WTC11 (cell line): ENCODE measurements at regions not wholly inside any gene's neighbourhood (a gene's known extent, or its start where the extent isn't known, plus 50 kb on each side); places are given as distances from the start of the nearest gene placed in this dataset.

Experiments used
- ATAC-seq: fragments of 200-7000 bp; cut with Tn5 transposase; 2 replicates; pipeline ENCODE4 v1.10.0; 2021; ENCODE audit warnings: mild to moderate bottlenecking, moderate library complexity
- CTCF ChIA-PET: fragments of 300-600 bp; sonication (Branson Sonifier 250); formaldehyde crosslinking; loops from one replicate; lab custom pipeline; 2021; ENCODE audit warnings: antibody characterized with exemption; lab: Charles Lee
- POLR2A ChIA-PET: fragments of 350-600 bp; sonication (Branson Sonifier 250); formaldehyde crosslinking; loops from one replicate; lab custom pipeline; 2021; ENCODE audit warnings: antibody characterized with exemption; lab: Charles Lee
- DNase-seq: peaks from one replicate; pipeline ENCODE4 v3.0.0; 2021; ENCODE audit warnings: low spot score
- H3K27ac Mint-ChIP-seq: 2 replicates; pipeline ENCODE4 v1.8.0; 2021; ENCODE audit warnings: mixed read lengths
- H3K27me3 Mint-ChIP-seq: 2 replicates; pipeline ENCODE4 v1.8.0; 2021; ENCODE audit warnings: low read depth, mild to moderate bottlenecking, moderate library complexity, mixed read lengths
- H3K36me3 Mint-ChIP-seq: 2 replicates; pipeline ENCODE4 v1.8.0; 2021; ENCODE audit warnings: mixed read lengths
- H3K4me1 Mint-ChIP-seq: 2 replicates; pipeline ENCODE4 v1.8.0; 2022; ENCODE audit warnings: mixed read lengths
- H3K4me3 Mint-ChIP-seq: 2 replicates; pipeline ENCODE4 v1.8.0; 2021; ENCODE audit warnings: mild to moderate bottlenecking, moderate library complexity, mixed read lengths
- H3K9me3 Mint-ChIP-seq: 2 replicates; pipeline ENCODE4 v1.8.0; 2021; ENCODE audit warnings: mixed read lengths
- ARID4B ChIP-seq: sonication (generic); formaldehyde crosslinking; IDR thresholded peaks from 2 replicates; pipeline ENCODE4 v1.8.0; 2023; ENCODE audit warnings: missing genetic modification reagents, mild to moderate bottlenecking, borderline replicate concordance
- ESRRA ChIP-seq: sonication (generic); formaldehyde crosslinking; IDR thresholded peaks from 2 replicates; pipeline ENCODE4 v1.8.1; 2022; ENCODE audit warnings: mild to moderate bottlenecking, missing genetic modification reagents, borderline replicate concordance
- FOXJ3 ChIP-seq: sonication (generic); formaldehyde crosslinking; IDR thresholded peaks from 2 replicates; pipeline ENCODE4 v1.9.0; 2021; ENCODE audit warnings: missing genetic modification reagents, mild to moderate bottlenecking, borderline replicate concordance
- FOXK1 ChIP-seq: sonication (generic); formaldehyde crosslinking; IDR thresholded peaks from 2 replicates; pipeline ENCODE4 v1.8.0; 2022; ENCODE audit warnings: mild to moderate bottlenecking, moderate library complexity, missing genetic modification reagents
- FOXP4 ChIP-seq: sonication (generic); formaldehyde crosslinking; IDR thresholded peaks from 2 replicates; pipeline ENCODE4 v1.8.0; 2022; ENCODE audit warnings: mild to moderate bottlenecking, missing genetic modification reagents
- GABPB1 ChIP-seq: sonication (generic); formaldehyde crosslinking; IDR thresholded peaks from 2 replicates; pipeline ENCODE4 v1.8.1; 2023; ENCODE audit warnings: mild to moderate bottlenecking, missing genetic modification reagents
- JAZF1 ChIP-seq: fragments of 250-450 bp; sonication (Bioruptor Pico); IDR thresholded peaks from 2 replicates; pipeline ENCODE4 v1.9.0; 2021; ENCODE audit warnings: moderate library complexity, mild to moderate bottlenecking, inconsistent platforms
- MLX ChIP-seq: sonication (generic); formaldehyde crosslinking; IDR thresholded peaks from 2 replicates; pipeline ENCODE4 v1.8.1; 2023; ENCODE audit warnings: mild to moderate bottlenecking, missing genetic modification reagents, moderate library complexity
- NR1H2 ChIP-seq: sonication (generic); formaldehyde crosslinking; IDR thresholded peaks from 2 replicates; pipeline ENCODE4 v1.9.0; 2021; ENCODE audit warnings: mild to moderate bottlenecking, moderate library complexity, missing genetic modification reagents
- NR2C2 ChIP-seq: sonication (generic); formaldehyde crosslinking; IDR thresholded peaks from 2 replicates; pipeline ENCODE4 v1.8.0; 2022; ENCODE audit warnings: mild to moderate bottlenecking, missing genetic modification reagents
- RELA ChIP-seq: sonication (generic); formaldehyde crosslinking; IDR thresholded peaks from 2 replicates; pipeline ENCODE4 v1.8.1; 2022; ENCODE audit warnings: missing genetic modification reagents, mild to moderate bottlenecking, borderline replicate concordance
- RORB ChIP-seq: fragments of 250-450 bp; sonication (Bioruptor Pico); IDR thresholded peaks from 2 replicates; pipeline ENCODE4 v1.9.0; 2021; ENCODE audit warnings: mild to moderate bottlenecking
- ZNF263 ChIP-seq: sonication (generic); formaldehyde crosslinking; IDR thresholded peaks from 2 replicates; pipeline ENCODE4 v1.8.1; 2022; ENCODE audit warnings: low read depth, mild to moderate bottlenecking, moderate library complexity, missing genetic modification reagents
- ZNF396 ChIP-seq: fragments of 250-450 bp; sonication (Bioruptor Pico); IDR thresholded peaks from 2 replicates; pipeline ENCODE4 v1.8.0; 2021; ENCODE audit warnings: mild to moderate bottlenecking, moderate library complexity, borderline replicate concordance
- ZNF423 ChIP-seq: fragments of 250-450 bp; sonication (Bioruptor Pico); IDR thresholded peaks from 2 replicates; pipeline ENCODE4 v2.1.2; 2022; ENCODE audit warnings: mild to moderate bottlenecking, moderate library complexity
- ZNF671 ChIP-seq: fragments of 250-450 bp; sonication (Bioruptor Pico); IDR thresholded peaks from 2 replicates; pipeline ENCODE4 v1.8.0; 2021; ENCODE audit warnings: mild to moderate bottlenecking
- TF ChIP-seq, protein P1 (sequence below): sonication (generic); formaldehyde crosslinking; conservative IDR thresholded peaks from 2 replicates; pipeline ENCODE4 v1.8.1; 2023; ENCODE audit warnings: mild to moderate bottlenecking, low read depth, missing genetic modification reagents, moderate library complexity
- TF ChIP-seq, protein P2 (sequence below): sonication (generic); formaldehyde crosslinking; IDR thresholded peaks from 2 replicates; pipeline ENCODE4 v1.8.0; 2022; ENCODE audit warnings: mild to moderate bottlenecking, missing genetic modification reagents
- TF ChIP-seq, protein P3 (sequence below): sonication (generic); formaldehyde crosslinking; IDR thresholded peaks from 2 replicates; pipeline ENCODE4 v1.8.1; 2023; ENCODE audit warnings: mild to moderate bottlenecking, moderate library complexity, missing genetic modification reagents
- TF ChIP-seq, protein P4 (sequence below): sonication (generic); formaldehyde crosslinking; IDR thresholded peaks from 2 replicates; pipeline ENCODE4 v1.8.1; 2023; ENCODE audit warnings: mild to moderate bottlenecking, missing genetic modification reagents, borderline replicate concordance

DNA sequence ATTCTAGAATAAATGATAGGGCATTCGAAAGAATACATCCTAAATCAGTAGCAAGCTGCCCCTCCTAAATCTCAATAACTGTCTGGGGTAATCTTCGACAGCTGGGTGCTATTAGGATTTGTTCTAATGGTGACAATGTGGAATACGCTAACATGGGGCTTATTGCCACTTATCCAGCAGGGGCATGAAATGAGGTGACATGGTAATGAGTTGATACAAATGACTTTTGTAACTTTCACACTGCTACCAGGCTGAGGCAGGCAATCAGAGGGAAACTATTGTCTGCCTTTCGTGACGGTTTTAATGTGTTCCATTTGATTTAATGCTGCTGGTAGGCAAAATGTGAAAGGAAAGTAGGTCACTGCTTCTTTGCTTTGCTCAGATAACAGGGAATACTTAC, 1047.4 kb upstream of the PABPC4L start:
- Mint-ChIP-seq H3K4me1 (peaks cover 36% of the 10 kb centered on the region), H3K4me3 (no peak overlapping the region), H3K27ac (no peak overlapping the region), H3K36me3 (no peaks in the 10 kb centered on the region), H3K9me3 (no peaks in the 10 kb centered on the region), H3K27me3 (no peaks in the 10 kb centered on the region)
- DNase-seq, result no peak
- ATAC-seq, result peak; percentile 62; the same call in 1 of the 2 replicates
- ChIA-PET POLR2A (no interaction called here), CTCF (no interaction called here)
- TF ChIP-seq ZNF396 (CRISPR knock-in tag) (no peak), ESRRA (no peak), MLX (no peak), GABPB1 (CRISPR knock-in tag) (no peak), ZNF671 (no peak), ARID4B (CRISPR knock-in tag) (no peak), NR2C2 (CRISPR knock-in tag) (no peak), NR1H2 (CRISPR knock-in tag) (no peak), FOXJ3 (no peak), RELA (CRISPR knock-in tag) (no peak), FOXK1 (no peak), JAZF1 (no peak)
- TF ChIP-seq, protein P1, sequence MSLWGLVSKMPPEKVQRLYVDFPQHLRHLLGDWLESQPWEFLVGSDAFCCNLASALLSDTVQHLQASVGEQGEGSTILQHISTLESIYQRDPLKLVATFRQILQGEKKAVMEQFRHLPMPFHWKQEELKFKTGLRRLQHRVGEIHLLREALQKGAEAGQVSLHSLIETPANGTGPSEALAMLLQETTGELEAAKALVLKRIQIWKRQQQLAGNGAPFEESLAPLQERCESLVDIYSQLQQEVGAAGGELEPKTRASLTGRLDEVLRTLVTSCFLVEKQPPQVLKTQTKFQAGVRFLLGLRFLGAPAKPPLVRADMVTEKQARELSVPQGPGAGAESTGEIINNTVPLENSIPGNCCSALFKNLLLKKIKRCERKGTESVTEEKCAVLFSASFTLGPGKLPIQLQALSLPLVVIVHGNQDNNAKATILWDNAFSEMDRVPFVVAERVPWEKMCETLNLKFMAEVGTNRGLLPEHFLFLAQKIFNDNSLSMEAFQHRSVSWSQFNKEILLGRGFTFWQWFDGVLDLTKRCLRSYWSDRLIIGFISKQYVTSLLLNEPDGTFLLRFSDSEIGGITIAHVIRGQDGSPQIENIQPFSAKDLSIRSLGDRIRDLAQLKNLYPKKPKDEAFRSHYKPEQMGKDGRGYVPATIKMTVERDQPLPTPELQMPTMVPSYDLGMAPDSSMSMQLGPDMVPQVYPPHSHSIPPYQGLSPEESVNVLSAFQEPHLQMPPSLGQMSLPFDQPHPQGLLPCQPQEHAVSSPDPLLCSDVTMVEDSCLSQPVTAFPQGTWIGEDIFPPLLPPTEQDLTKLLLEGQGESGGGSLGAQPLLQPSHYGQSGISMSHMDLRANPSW (CRISPR knock-in tag), result no peak
- TF ChIP-seq, protein P2, sequence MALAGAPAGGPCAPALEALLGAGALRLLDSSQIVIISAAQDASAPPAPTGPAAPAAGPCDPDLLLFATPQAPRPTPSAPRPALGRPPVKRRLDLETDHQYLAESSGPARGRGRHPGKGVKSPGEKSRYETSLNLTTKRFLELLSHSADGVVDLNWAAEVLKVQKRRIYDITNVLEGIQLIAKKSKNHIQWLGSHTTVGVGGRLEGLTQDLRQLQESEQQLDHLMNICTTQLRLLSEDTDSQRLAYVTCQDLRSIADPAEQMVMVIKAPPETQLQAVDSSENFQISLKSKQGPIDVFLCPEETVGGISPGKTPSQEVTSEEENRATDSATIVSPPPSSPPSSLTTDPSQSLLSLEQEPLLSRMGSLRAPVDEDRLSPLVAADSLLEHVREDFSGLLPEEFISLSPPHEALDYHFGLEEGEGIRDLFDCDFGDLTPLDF (CRISPR knock-in tag), result no peak

- H3K4me3 Mint-ChIP-seq, result no peak overlapping the region
- DNase-seq, result no peak
- POLR2A ChIA-PET, result no interaction called here
- H3K9me3 Mint-ChIP-seq, result no peaks in the 10 kb centered on the region
- no peak for ATAC-seq
- H3K27ac Mint-ChIP-seq, result no peak overlapping the region
- H3K36me3 Mint-ChIP-seq, result no peaks in the 10 kb centered on the region
- peaks cover 25% of the 10 kb centered on the region for H3K4me1 Mint-ChIP-seq
- CTCF ChIA-PET, result interaction anchor here (0.5 kb wide), 1 partner anchor 1191 kb away, joined by 3 read pairs; no protein-coding TSS in a partner anchor
- H3K27me3 Mint-ChIP-seq, result no peaks in the 10 kb centered on the region; the same call in 1 of the 2 replicates
- TF ChIP-seq FOXP4, result no peak
- no peak for TF ChIP-seq ZNF423 (CRISPR knock-in tag)
- TF ChIP-seq, protein P3, sequence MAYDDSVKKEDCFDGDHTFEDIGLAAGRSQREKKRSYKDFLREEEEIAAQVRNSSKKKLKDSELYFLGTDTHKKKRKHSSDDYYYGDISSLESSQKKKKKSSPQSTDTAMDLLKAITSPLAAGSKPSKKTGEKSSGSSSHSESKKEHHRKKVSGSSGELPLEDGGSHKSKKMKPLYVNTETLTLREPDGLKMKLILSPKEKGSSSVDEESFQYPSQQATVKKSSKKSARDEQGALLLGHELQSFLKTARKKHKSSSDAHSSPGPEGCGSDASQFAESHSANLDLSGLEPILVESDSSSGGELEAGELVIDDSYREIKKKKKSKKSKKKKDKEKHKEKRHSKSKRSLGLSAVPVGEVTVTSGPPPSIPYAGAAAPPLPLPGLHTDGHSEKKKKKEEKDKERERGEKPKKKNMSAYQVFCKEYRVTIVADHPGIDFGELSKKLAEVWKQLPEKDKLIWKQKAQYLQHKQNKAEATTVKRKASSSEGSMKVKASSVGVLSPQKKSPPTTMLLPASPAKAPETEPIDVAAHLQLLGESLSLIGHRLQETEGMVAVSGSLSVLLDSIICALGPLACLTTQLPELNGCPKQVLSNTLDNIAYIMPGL (CRISPR knock-in tag), result no peak
- TF ChIP-seq RORB (CRISPR knock-in tag), result no peak
- TF ChIP-seq NR2C2 (CRISPR knock-in tag), result no peak
- no peak for TF ChIP-seq ZNF263
- TF ChIP-seq, protein P4, sequence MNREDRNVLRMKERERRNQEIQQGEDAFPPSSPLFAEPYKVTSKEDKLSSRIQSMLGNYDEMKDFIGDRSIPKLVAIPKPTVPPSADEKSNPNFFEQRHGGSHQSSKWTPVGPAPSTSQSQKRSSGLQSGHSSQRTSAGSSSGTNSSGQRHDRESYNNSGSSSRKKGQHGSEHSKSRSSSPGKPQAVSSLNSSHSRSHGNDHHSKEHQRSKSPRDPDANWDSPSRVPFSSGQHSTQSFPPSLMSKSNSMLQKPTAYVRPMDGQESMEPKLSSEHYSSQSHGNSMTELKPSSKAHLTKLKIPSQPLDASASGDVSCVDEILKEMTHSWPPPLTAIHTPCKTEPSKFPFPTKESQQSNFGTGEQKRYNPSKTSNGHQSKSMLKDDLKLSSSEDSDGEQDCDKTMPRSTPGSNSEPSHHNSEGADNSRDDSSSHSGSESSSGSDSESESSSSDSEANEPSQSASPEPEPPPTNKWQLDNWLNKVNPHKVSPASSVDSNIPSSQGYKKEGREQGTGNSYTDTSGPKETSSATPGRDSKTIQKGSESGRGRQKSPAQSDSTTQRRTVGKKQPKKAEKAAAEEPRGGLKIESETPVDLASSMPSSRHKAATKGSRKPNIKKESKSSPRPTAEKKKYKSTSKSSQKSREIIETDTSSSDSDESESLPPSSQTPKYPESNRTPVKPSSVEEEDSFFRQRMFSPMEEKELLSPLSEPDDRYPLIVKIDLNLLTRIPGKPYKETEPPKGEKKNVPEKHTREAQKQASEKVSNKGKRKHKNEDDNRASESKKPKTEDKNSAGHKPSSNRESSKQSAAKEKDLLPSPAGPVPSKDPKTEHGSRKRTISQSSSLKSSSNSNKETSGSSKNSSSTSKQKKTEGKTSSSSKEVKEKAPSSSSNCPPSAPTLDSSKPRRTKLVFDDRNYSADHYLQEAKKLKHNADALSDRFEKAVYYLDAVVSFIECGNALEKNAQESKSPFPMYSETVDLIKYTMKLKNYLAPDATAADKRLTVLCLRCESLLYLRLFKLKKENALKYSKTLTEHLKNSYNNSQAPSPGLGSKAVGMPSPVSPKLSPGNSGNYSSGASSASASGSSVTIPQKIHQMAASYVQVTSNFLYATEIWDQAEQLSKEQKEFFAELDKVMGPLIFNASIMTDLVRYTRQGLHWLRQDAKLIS (CRISPR knock-in tag), result no peak
These were observed 1043.1 kb upstream of the PABPC4L start for GRCh38 chr4:135244696-135245095.
